PFSK-1 (cell line): ENCODE measurements at regions not wholly inside any gene's neighbourhood (a gene's known extent, or its start where the extent isn't known, plus 50 kb on each side); places are given as distances from the start of the nearest gene placed in this dataset.

Experiments used
- FOXP2 ChIP-seq: optimal IDR thresholded peaks from 2 replicates; pipeline ENCODE3; 2011; ENCODE audit warnings: borderline replicate concordance, control low read depth, inconsistent platforms; ENCODE audit not compliant: insufficient read depth; ENCODE audit errors: extremely low read length, extremely low read depth
- POLR2AphosphoS5 ChIP-seq: IDR thresholded peaks from 2 replicates; pipeline ENCODE4 v1.6.1; 2012; ENCODE audit warnings: low read depth, mild to moderate bottlenecking, control low read depth, low read length, moderate library complexity
- REST ChIP-seq, 2 experiments: IDR thresholded peaks; 2 replicates each; pipeline versions ENCODE4 v1.6.1 to v1.8.0; 2011 to 2012; ENCODE audit warnings: low read depth in 2 of 2, low read length in 2 of 2, control low read depth in 1 of 2, inconsistent platforms in 1 of 2, mild to moderate bottlenecking in 1 of 2, moderate library complexity in 1 of 2; ENCODE audit not compliant: insufficient read depth in 1 of 2
- SIN3A ChIP-seq: IDR thresholded peaks from 2 replicates; pipeline ENCODE4 v1.6.1; 2012; ENCODE audit warnings: mild to moderate bottlenecking, low read length, moderate library complexity, borderline replicate concordance; ENCODE audit not compliant: insufficient read depth
- TAF1 ChIP-seq: IDR thresholded peaks from 2 replicates; pipeline ENCODE4 v1.6.1; 2012; ENCODE audit warnings: low read length, control low read depth, borderline replicate concordance; ENCODE audit not compliant: insufficient read depth

- TF ChIP-seq TAF1 (no peak), FOXP2 (no peak), SIN3A (no peak), REST (IDR thresholded peaks at IDR 0.05; ENCODE audit: insufficient read depth in 1 of 2, low read depth in 2 of 2, low read length in 2 of 2) (no peak), POLR2AphosphoS5 (no peak)
These were observed 710.1 kb upstream of the ID4 start for GRCh38 chr6:19127081-19127480.

GRCh38 chr6:19128701-19129100, 708.5 kb upstream of the ID4 start:
- TF ChIP-seq TAF1 (no peak), POLR2AphosphoS5 (no peak), REST (IDR thresholded peaks at IDR 0.05; ENCODE audit: insufficient read depth in 1 of 2, low read depth in 2 of 2, low read length in 2 of 2) (no peak), FOXP2 (no peak), SIN3A (no peak)

- TF ChIP-seq TAF1: no peak
- TF ChIP-seq SIN3A: no peak
- no peak for TF ChIP-seq POLR2AphosphoS5
- TF ChIP-seq REST (IDR thresholded peaks at IDR 0.05; ENCODE audit: insufficient read depth in 1 of 2, low read depth in 2 of 2, low read length in 2 of 2): no peak
- TF ChIP-seq FOXP2: no peak
These were observed 701.5 kb upstream of the ID4 start for GRCh38 chr6:19135706-19136105.

GRCh38 chr6:19137505-19137904, 699.7 kb upstream of the ID4 start:
- TF ChIP-seq FOXP2: no peak
- no peak for TF ChIP-seq REST (IDR thresholded peaks at IDR 0.05; ENCODE audit: insufficient read depth in 1 of 2, low read depth in 2 of 2, low read length in 2 of 2)
- no peak for TF ChIP-seq POLR2AphosphoS5
- no peak for TF ChIP-seq TAF1
- no peak for TF ChIP-seq SIN3A

GRCh38 chr6:19142275-19142674, 694.9 kb upstream of the ID4 start:
- TF ChIP-seq REST (IDR thresholded peaks at IDR 0.05; ENCODE audit: insufficient read depth in 1 of 2, low read depth in 2 of 2, low read length in 2 of 2) (no peak), POLR2AphosphoS5 (no peak), SIN3A (no peak), FOXP2 (no peak), TAF1 (no peak)
